H1 (cell line): ENCODE measurements at regions not wholly inside any gene's neighbourhood (a gene's known extent, or its start where the extent isn't known, plus 50 kb on each side); places are given as distances from the start of the nearest gene placed in this dataset.

ENCODE experiments used
- CTCF ChIA-PET: fragments of 300-600 bp; sonication (Branson Sonifier 250); formaldehyde crosslinking; loops from one replicate; lab custom pipeline; 2021; ENCODE audit not compliant: partially characterized antibody; lab: Charles Lee
- POLR2A ChIA-PET: fragments of 300-600 bp; sonication (Branson Sonifier 250); formaldehyde crosslinking; loops from one replicate; lab custom pipeline; 2021; ENCODE audit warnings: inconsistent platforms; ENCODE audit not compliant: partially characterized antibody; lab: Charles Lee
- DNase-seq, 2 experiments: peaks; one replicate each; pipeline versions ENCODE4 v3.0.0 to v3.0.0-alpha.2; 2010 to 2022; ENCODE audit warnings: low spot score in 2 of 2, low read depth in 1 of 2, mixed read lengths in 1 of 2
- FAIRE-seq: peaks from 2 replicates; lab custom pipeline; 2011; peaks lifted over from hg19 to GRCh38; lab: Jason Lieb, UNC
- H2AFZ ChIP-seq: 2 replicates; pipeline ENCODE4 v1.8.1; 2012; ENCODE audit warnings: low read length, inconsistent platforms
- H2AK5ac ChIP-seq: 2 replicates; pipeline ENCODE4 v1.6.1; 2013; ENCODE audit warnings: low read depth, low read length
- H2BK120ac ChIP-seq: replicated peaks from 2 replicates; pipeline ENCODE3; 2013; ENCODE audit warnings: low read depth, low read length, inconsistent platforms
- H2BK12ac ChIP-seq: 2 replicates; pipeline ENCODE4 v1.6.1; 2013; ENCODE audit warnings: low read depth, low read length
- H2BK15ac ChIP-seq: 2 replicates; pipeline ENCODE4 v1.6.1; 2013; ENCODE audit warnings: low read length
- H2BK20ac ChIP-seq: 2 replicates; pipeline ENCODE4 v1.6.1; 2013; ENCODE audit warnings: low read length
- H2BK5ac ChIP-seq: 2 replicates; pipeline ENCODE4 v1.6.1; 2013; ENCODE audit warnings: low read depth, low read length
- H3K14ac ChIP-seq: 2 replicates; pipeline ENCODE4 v1.6.1; 2013; ENCODE audit warnings: inconsistent platforms; ENCODE audit not compliant: insufficient read length
- H3K18ac ChIP-seq: 2 replicates; pipeline ENCODE4 v1.6.1; 2013; ENCODE audit warnings: low read length; ENCODE audit errors: extremely low read depth
- H3K23ac ChIP-seq: 2 replicates; pipeline ENCODE4 v1.6.1; 2013; ENCODE audit warnings: inconsistent platforms; ENCODE audit not compliant: insufficient read length
- H3K23me2 ChIP-seq: 2 replicates; pipeline ENCODE4 v1.6.1; 2013; ENCODE audit warnings: low read depth, low read length
- H3K27ac ChIP-seq: 2 replicates; pipeline ENCODE4 v1.6.1; 2011; ENCODE audit warnings: low read depth, low read length, inconsistent platforms
- H3K27me3 ChIP-seq, 4 experiments: replicated peaks in 1 of 4; 1 replicate in 1 of 4; 2 replicates in 3 of 4; pipeline versions ENCODE4 v1.6.1 to v1.8.1; 2011 to 2013; ENCODE audit warnings: low read length in 3 of 4, mild to moderate bottlenecking in 3 of 4, inconsistent platforms in 2 of 4, mixed read lengths in 2 of 4, moderate library complexity in 1 of 4; ENCODE audit not compliant: control insufficient read depth in 3 of 4, insufficient read depth in 3 of 4; ENCODE audit errors: extremely low read depth in 1 of 4
- H3K36me3 ChIP-seq, 4 experiments: 2 replicates each; pipeline versions ENCODE4 v1.6.1 to v1.8.1; 2011 to 2013; ENCODE audit warnings: mild to moderate bottlenecking in 4 of 4, low read length in 3 of 4, moderate library complexity in 2 of 4, control low read depth in 1 of 4, inconsistent platforms in 1 of 4; ENCODE audit not compliant: insufficient read depth in 4 of 4, control insufficient read depth in 2 of 4
- H3K4ac ChIP-seq: replicated peaks from 2 replicates; pipeline ENCODE3; 2013; ENCODE audit warnings: low read length, low read depth, mixed read lengths, inconsistent platforms; ENCODE audit not compliant: insufficient read length
- H3K4me1 ChIP-seq, 4 experiments: replicated peaks in 1 of 4; 1 replicate in 1 of 4; 2 replicates in 3 of 4; pipeline versions ENCODE4 v1.6.1 to v1.8.1; 2011 to 2013; ENCODE audit warnings: low read length in 3 of 4, inconsistent platforms in 2 of 4, mixed read lengths in 1 of 4; ENCODE audit not compliant: insufficient read depth in 4 of 4, control insufficient read depth in 3 of 4
- H3K4me2 ChIP-seq, 2 experiments: 2 replicates each; pipeline versions ENCODE4 v1.6.1 to v1.8.1; 2011 to 2013; ENCODE audit warnings: low read depth in 2 of 2, low read length in 2 of 2, control low read depth in 1 of 2, inconsistent platforms in 1 of 2, mild to moderate bottlenecking in 1 of 2; ENCODE audit not compliant: insufficient read depth in 1 of 2
- H3K4me3 ChIP-seq, 4 experiments: fragments of 200-600, 300-600 bp in 1 of 4; sonication (generic), shearing (Covaris generic), sonication (Bioruptor Twin) in 1 of 4; 2 replicates each; pipeline versions ENCODE4 v1.5.1 to v1.8.1; 2011 to 2016; ENCODE audit warnings: low read length in 4 of 4, low read depth in 3 of 4, control low read depth in 2 of 4, inconsistent platforms in 2 of 4, mild to moderate bottlenecking in 2 of 4, mixed read lengths in 1 of 4, moderate library complexity in 1 of 4; ENCODE audit not compliant: insufficient read depth in 2 of 4; ENCODE audit errors: extremely low read depth in 1 of 4
- H3K56ac ChIP-seq: replicated peaks from 2 replicates; pipeline ENCODE3; 2013; ENCODE audit warnings: low read depth, mild to moderate bottlenecking, mixed read lengths, low read length, inconsistent platforms; ENCODE audit not compliant: insufficient read length
- H3K79me1 ChIP-seq: 2 replicates; pipeline ENCODE4 v1.6.1; 2013; ENCODE audit warnings: low read depth, low read length, control low read depth
- H3K79me2 ChIP-seq, 2 experiments: 2 replicates each; pipeline versions ENCODE4 v1.6.1 to v1.8.1; 2012 to 2013; ENCODE audit warnings: low read length in 2 of 2, mild to moderate bottlenecking in 2 of 2, inconsistent platforms in 1 of 2; ENCODE audit not compliant: insufficient read depth in 2 of 2, control insufficient read depth in 1 of 2
- H3K9ac ChIP-seq, 4 experiments: replicated peaks in 1 of 4; 1 replicate in 1 of 4; 2 replicates in 3 of 4; pipeline versions ENCODE4 v1.6.1 to v1.8.1; 2011 to 2013; ENCODE audit warnings: low read depth in 3 of 4, low read length in 3 of 4, control low read depth in 2 of 4, mild to moderate bottlenecking in 2 of 4, moderate library complexity in 2 of 4, inconsistent platforms in 1 of 4; ENCODE audit errors: extremely low read depth in 1 of 4
- H3K9me3 ChIP-seq, 2 experiments: 2 replicates each; pipeline versions ENCODE4 v1.6.1 to v1.8.1; 2012 to 2013; ENCODE audit warnings: mild to moderate bottlenecking in 2 of 2, moderate library complexity in 2 of 2, control low read depth in 1 of 2, inconsistent platforms in 1 of 2, low read depth in 1 of 2, low read length in 1 of 2, mixed read lengths in 1 of 2; ENCODE audit not compliant: insufficient read depth in 2 of 2
- H4K20me1 ChIP-seq, 2 experiments: replicated peaks in 1 of 2; 2 replicates each; pipeline versions ENCODE3 to v1.8.1; 2011 to 2013; ENCODE audit warnings: inconsistent platforms in 2 of 2, low read length in 2 of 2, mild to moderate bottlenecking in 1 of 2; ENCODE audit not compliant: insufficient read depth in 2 of 2, control insufficient read depth in 1 of 2
- H4K5ac ChIP-seq: 2 replicates; pipeline ENCODE4 v1.6.1; 2013; ENCODE audit warnings: low read length, low read depth, mixed read lengths, inconsistent platforms; ENCODE audit not compliant: insufficient read length
- H4K8ac ChIP-seq: 2 replicates; pipeline ENCODE4 v1.8.0; 2013; ENCODE audit warnings: mild to moderate bottlenecking, moderate library complexity, low read length, inconsistent platforms; ENCODE audit not compliant: insufficient read depth; ENCODE audit errors: extremely low read depth
- H4K91ac ChIP-seq: replicated peaks from 2 replicates; pipeline ENCODE3; 2013; ENCODE audit warnings: low read length, mixed read lengths, inconsistent platforms; ENCODE audit not compliant: insufficient read length
- EZH2 ChIP-seq: fragments of 200-600 bp; sonication (generic); IDR thresholded peaks from 2 replicates; pipeline ENCODE4 v1.7.1; 2012; ENCODE audit warnings: low read depth, mild to moderate bottlenecking, moderate library complexity, low read length, inconsistent platforms; ENCODE audit not compliant: severe bottlenecking
- HDAC2 ChIP-seq, 2 experiments: fragments of 300-600 bp in 1 of 2; sonication (generic) in 1 of 2; IDR thresholded peaks; 2 replicates each; pipeline ENCODE4 v1.6.1; 2011 to 2012; ENCODE audit warnings: low read depth in 2 of 2, low read length in 2 of 2, mild to moderate bottlenecking in 2 of 2, moderate library complexity in 2 of 2, borderline replicate concordance in 1 of 2, inconsistent platforms in 1 of 2
- SIRT6 ChIP-seq: IDR thresholded peaks from one replicate; pipeline ENCODE4 v1.7.1; 2012; ENCODE audit warnings: low read length, inconsistent platforms
- TAF1 ChIP-seq: IDR thresholded peaks from 2 replicates; pipeline ENCODE4 v1.6.1; 2011; ENCODE audit warnings: mild to moderate bottlenecking, low read depth, low read length
- ZNF274 ChIP-seq: IDR thresholded peaks from 2 replicates; pipeline ENCODE4 v1.7.0; 2012; ENCODE audit warnings: low read length, borderline replicate concordance; ENCODE audit errors: extremely low read depth
- WGBS, 2 experiments: shearing (Covaris generic) in 1 of 2; methylation state at CpG; one replicate each; pipeline versions ENCODE4 v1.1.6 to v1.1.7; 2013 to 2015; ENCODE audit warnings: low lambda C conversion rate in 2 of 2, mixed read lengths in 2 of 2, inconsistent platforms in 1 of 2, low coverage in 1 of 2, missing lambda C conversion rate in 1 of 2; ENCODE audit not compliant: insufficient replicate concordance in 2 of 2, insufficient coverage in 1 of 2, insufficient read length in 1 of 2; ENCODE audit errors: extremely low coverage in 1 of 2, missing lambda C conversion rate in 1 of 2; 5-methylcytosine and 5-hydroxymethylcytosine counted together

DNA sequence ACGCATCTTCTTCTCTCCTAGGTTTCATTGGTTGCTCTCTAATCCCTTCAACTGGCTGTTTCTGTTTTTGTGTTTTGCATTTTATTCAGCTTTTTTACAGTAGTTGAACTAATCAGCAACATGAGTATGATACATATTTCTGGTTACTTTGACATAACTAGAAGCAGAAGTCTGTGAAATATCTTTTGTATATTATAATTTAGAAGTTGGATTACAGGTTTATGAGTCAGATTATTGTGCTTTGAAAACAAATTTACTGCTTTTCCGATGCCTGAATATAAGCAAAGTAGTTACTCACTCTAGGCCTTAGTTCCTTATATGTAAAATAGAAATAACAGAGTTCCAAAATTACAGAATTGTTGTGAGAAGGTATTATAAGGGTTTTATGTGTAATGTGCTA is 96.2 kb upstream of the MEOX2 start:
- Histone ChIP-seq H2BK20ac (no peak overlapping the region), H2AFZ (no peak overlapping the region), H3K4me1 (peaks cover 0 to 4% (median 3%) of the 10 kb centered on the region in 4 experiments; a peak in 3 of 7 replicates), H3K27ac (no peak overlapping the region), H2BK120ac (no peak overlapping the region), H2BK5ac (no peak overlapping the region), H3K18ac (no peak overlapping the region), H4K5ac (no peak overlapping the region), H2BK15ac (no peak overlapping the region), H3K79me2 (no peaks in the 10 kb centered on the region), H3K56ac (no peak overlapping the region), H3K4me3 (no peak overlapping the region), H2BK12ac (no peak overlapping the region), H4K91ac (no peak overlapping the region), H3K36me3 (no peaks in the 10 kb centered on the region), H3K79me1 (no peaks in the 10 kb centered on the region), H4K20me1 (no peaks in the 10 kb centered on the region), H3K14ac (no peak overlapping the region), H3K23me2 (no peaks in the 10 kb centered on the region), H3K9ac (no peak overlapping the region), H3K9me3 (no peaks in the 10 kb centered on the region), H3K27me3 (no peaks in the 10 kb centered on the region), H2AK5ac (no peak overlapping the region), H3K4me2 (no peak overlapping the region; a peak in 1 of 4 replicates), H4K8ac (no peak overlapping the region), H3K23ac (no peak overlapping the region), H3K4ac (no peak overlapping the region)
- CTCF ChIA-PET: no interaction called here
- WGBS, 2 experiments: 90% methylated on average over 2 of the region's 2 CpGs; no CpG with 5 or more reads in 1 of the 2 experiments
- TF ChIP-seq ZNF274 (no peak), TAF1 (no peak), EZH2 (no peak), HDAC2 (IDR thresholded peaks at IDR 0.05; ENCODE audit: borderline replicate concordance in 1 of 2, low read depth in 2 of 2, low read length in 2 of 2) (no peak), SIRT6 (no peak)
- FAIRE-seq (no peak), DNase-seq (no peak)
- POLR2A ChIA-PET: no interaction called here
